ENCODE measurements at regions not wholly inside any gene's neighbourhood (a gene's known extent, or its start where the extent isn't known, plus 50 kb on each side); places are given as distances from the start of the nearest gene placed in this dataset.
A peak's percentile ranks its signal among the peaks of the same experiment; 100 is the strongest.
"Not testable (repeated sequence)": the region's sequence is repeated elsewhere in the genome, so short reads cannot be mapped to it uniquely, and the experiment has no call there.

GRCh38 chr6:30819297-30819917 lies 64.9 kb upstream of the DDR1 start:
- H3K36me3 Mint-ChIP-seq (ENCODE audit: low read depth): 0 out of 2 replicates have a peak, but pooled peaks cover 5% of the 10 kb centered on the region
- H3K4me1 Mint-ChIP-seq (ENCODE audit: low read depth): peaks cover 71% of the 10 kb centered on the region
- H3K27me3 Mint-ChIP-seq (ENCODE audit: insufficient read depth): peaks cover 2% of the 10 kb centered on the region; the same call in 1 of the 2 replicates
- no peaks in the 10 kb centered on the region for H3K9me3 Mint-ChIP-seq
- no peak for DNase-seq
- H3K27ac Mint-ChIP-seq: peak overlapping the region; percentile 88
- TF ChIP-seq CTCF (IDR thresholded peaks at IDR 0.05): no peak
- no peak overlapping the region; the same call in 1 of the 2 replicates for H3K4me3 Mint-ChIP-seq

- Mint-ChIP-seq H3K27ac (peak overlapping the region; percentile 88), H3K4me1 (ENCODE audit: low read depth) (peaks cover 79% of the 10 kb centered on the region), H3K9me3 (no peaks in the 10 kb centered on the region), H3K36me3 (ENCODE audit: low read depth) (0 out of 2 replicates have a peak, but pooled peaks cover 5% of the 10 kb centered on the region), H3K4me3 (peak overlapping the region; percentile 41; the same call in 1 of the 2 replicates), H3K27me3 (ENCODE audit: insufficient read depth) (peaks cover under 1% of the 10 kb centered on the region; the same call in 1 of the 2 replicates)
- no peak for TF ChIP-seq CTCF (IDR thresholded peaks at IDR 0.05)
- DNase-seq: peak; percentile 81
These were observed 65.9 kb upstream of the DDR1 start for GRCh38 chr6:30818391-30818841.

GRCh38 chr6:30816791-30817739 lies 67.3 kb upstream of the DDR1 start:
- 0 out of 2 replicates have a peak, but pooled peaks cover 5% of the 10 kb centered on the region for H3K36me3 Mint-ChIP-seq (ENCODE audit: low read depth)
- no peak for DNase-seq
- H3K27ac Mint-ChIP-seq: peak overlapping the region; percentile 88; the same call in 1 of the 2 replicates
- no peak for TF ChIP-seq CTCF (IDR thresholded peaks at IDR 0.05)
- no peaks in the 10 kb centered on the region for H3K9me3 Mint-ChIP-seq
- H3K4me3 Mint-ChIP-seq: no peak overlapping the region
- H3K27me3 Mint-ChIP-seq (ENCODE audit: insufficient read depth): no peaks in the 10 kb centered on the region
- H3K4me1 Mint-ChIP-seq (ENCODE audit: low read depth): peaks cover 73% of the 10 kb centered on the region

- peaks cover 65% of the 10 kb centered on the region for H3K4me1 Mint-ChIP-seq (ENCODE audit: low read depth)
- not testable (repeated sequence) for H3K36me3 Mint-ChIP-seq (ENCODE audit: low read depth); H3K27me3 Mint-ChIP-seq (ENCODE audit: insufficient read depth); H3K27ac Mint-ChIP-seq; H3K9me3 Mint-ChIP-seq; H3K4me3 Mint-ChIP-seq; DNase-seq
These were observed 68.0 kb upstream of the DDR1 start for GRCh38 chr6:30816296-30816695.

- DNase-seq; H3K27me3 Mint-ChIP-seq (ENCODE audit: insufficient read depth); H3K4me3 Mint-ChIP-seq; H3K36me3 Mint-ChIP-seq (ENCODE audit: low read depth); H3K9me3 Mint-ChIP-seq: not testable (repeated sequence)
- Mint-ChIP-seq H3K4me1 (ENCODE audit: low read depth) (peaks cover 56% of the 10 kb centered on the region), H3K27ac (peak overlapping the region; percentile 88)
These were observed 69.1 kb upstream of the DDR1 start for GRCh38 chr6:30815041-30815742.
